Smooth muscle cell of the brain vasculature (primary cell): ENCODE measurements at regions not wholly inside any gene's neighbourhood (a gene's known extent, or its start where the extent isn't known, plus 50 kb on each side); places are given as distances from the start of the nearest gene placed in this dataset.

Experiments
- DNase-seq: peaks from one replicate; pipeline ENCODE4 v3.0.0-alpha.2; 2012; ENCODE audit warnings: low read depth, low spot score

- no peak for DNase-seq
These were observed 176.0 kb downstream of the DACT1 start for GRCh38 chr14:58813745-58814144.

- no peak for DNase-seq
These were observed 176.7 kb downstream of the DACT1 start for GRCh38 chr14:58814466-58814865.

GRCh38 chr14:58815161-58815701 is 177.5 kb downstream of the DACT1 start:
- DNase-seq = no peak

GRCh38 chr14:58815794-58816193 is 178.0 kb downstream of the DACT1 start:
- DNase-seq = no peak

- DNase-seq = no peak
These were observed 178.8 kb downstream of the DACT1 start for GRCh38 chr14:58816416-58817115.

- DNase-seq = no peak
These were observed 180.1 kb downstream of the DACT1 start for GRCh38 chr14:58817846-58818245.

GRCh38 chr14:58820032-58820431 is 182.3 kb downstream of the DACT1 start:
- no peak for DNase-seq

- no peak for DNase-seq
These were observed 183.7 kb downstream of the DACT1 start for GRCh38 chr14:58821421-58821820.

GRCh38 chr14:58822856-58823255 is 185.1 kb downstream of the DACT1 start:
- no peak for DNase-seq

- no peak for DNase-seq
These were observed 185.6 kb downstream of the DACT1 start for GRCh38 chr14:58823312-58823711.

GRCh38 chr14:58824106-58824505 is 186.3 kb downstream of the DACT1 start:
- DNase-seq = no peak

GRCh38 chr14:58824796-58825195 is 187.0 kb downstream of the DACT1 start:
- DNase-seq = no peak

- no peak for DNase-seq
These were observed 187.8 kb downstream of the DACT1 start for GRCh38 chr14:58825606-58826005.

GRCh38 chr14:58826845-58827686 is 189.3 kb downstream of the DACT1 start:
- DNase-seq = no peak

GRCh38 chr14:58828298-58828697 is 190.5 kb downstream of the DACT1 start:
- DNase-seq = no peak

GRCh38 chr14:58829594-58829993 is 191.8 kb downstream of the DACT1 start:
- no peak for DNase-seq

- DNase-seq = no peak
These were observed 192.4 kb downstream of the DACT1 start for GRCh38 chr14:58830121-58830520.

- no peak for DNase-seq
These were observed 194.3 kb downstream of the DACT1 start for GRCh38 chr14:58832095-58832521.

- DNase-seq = no peak
These were observed 196.0 kb downstream of the DACT1 start for GRCh38 chr14:58833634-58834378.

GRCh38 chr14:58836303-58836974 is 198.7 kb downstream of the DACT1 start:
- DNase-seq = no peak

- no peak for DNase-seq
These were observed 201.5 kb downstream of the DACT1 start for GRCh38 chr14:58839233-58839632.
